Mesendoderm (in vitro differentiated cells): ENCODE measurements at regions not wholly inside any gene's neighbourhood (a gene's known extent, or its start where the extent isn't known, plus 50 kb on each side); places are given as distances from the start of the nearest gene placed in this dataset.
A peak's percentile ranks its signal among the peaks of the same experiment; 100 is the strongest.

Experiments used
- DNase-seq: peaks from one replicate; pipeline ENCODE4 v3.0.0; 2013
- H2AK5ac ChIP-seq: 2 replicates; pipeline ENCODE4 v1.6.1; 2013; ENCODE audit warnings: low read length, inconsistent platforms
- H2BK120ac ChIP-seq: 2 replicates; pipeline ENCODE4 v1.6.1; 2013; ENCODE audit warnings: low read depth, mild to moderate bottlenecking, low read length, moderate library complexity, mixed read lengths
- H2BK15ac ChIP-seq: replicated peaks from 2 replicates; pipeline ENCODE4 v1.6.1; 2013; ENCODE audit warnings: low read depth, mild to moderate bottlenecking, moderate library complexity
- H2BK5ac ChIP-seq: 2 replicates; pipeline ENCODE4 v1.6.1; 2013; ENCODE audit warnings: low read length, inconsistent platforms
- H3K18ac ChIP-seq: 2 replicates; pipeline ENCODE4 v1.6.1; 2013; ENCODE audit warnings: mild to moderate bottlenecking, low read length, mixed read lengths
- H3K23ac ChIP-seq: one replicate; pipeline ENCODE4 v1.6.1; 2013; ENCODE audit warnings: low read length
- H3K27ac ChIP-seq: 2 replicates; pipeline ENCODE4 v1.5.1; 2013; ENCODE audit warnings: low read depth, mild to moderate bottlenecking, inconsistent platforms, low read length, moderate library complexity
- H3K27me3 ChIP-seq: 2 replicates; pipeline ENCODE4 v1.6.1; 2013; ENCODE audit warnings: low read length, control low read depth, mild to moderate bottlenecking, inconsistent platforms; ENCODE audit not compliant: insufficient read depth, poor library complexity
- H3K36me3 ChIP-seq: 2 replicates; pipeline ENCODE4 v1.6.1; 2013; ENCODE audit warnings: low read length, inconsistent platforms; ENCODE audit not compliant: control insufficient read depth, insufficient read depth
- H3K4ac ChIP-seq: one replicate; pipeline ENCODE4 v1.6.1; 2013; ENCODE audit warnings: low read depth, mild to moderate bottlenecking, low read length, moderate library complexity
- H3K4me1 ChIP-seq: 2 replicates; pipeline ENCODE4 v1.6.1; 2013; ENCODE audit warnings: low read depth, low read length, inconsistent platforms; ENCODE audit not compliant: control insufficient read depth
- H3K4me2 ChIP-seq: 2 replicates; pipeline ENCODE4 v1.6.1; 2013; ENCODE audit warnings: low read length
- H3K4me3 ChIP-seq: 2 replicates; pipeline ENCODE4 v1.5.1; 2013; ENCODE audit warnings: mild to moderate bottlenecking, low read length
- H3K56ac ChIP-seq: one replicate; pipeline ENCODE4 v1.6.1; 2013; ENCODE audit warnings: low read length
- H3K79me1 ChIP-seq: 2 replicates; pipeline ENCODE4 v1.6.1; 2013; ENCODE audit warnings: low read length, inconsistent platforms
- H3K79me2 ChIP-seq: 2 replicates; pipeline ENCODE4 v1.6.1; 2013; ENCODE audit warnings: mild to moderate bottlenecking, low read length; ENCODE audit not compliant: control insufficient read depth, insufficient read depth
- H3K9ac ChIP-seq: 2 replicates; pipeline ENCODE4 v1.6.1; 2013; ENCODE audit warnings: low read length, inconsistent platforms
- H4K5ac ChIP-seq: one replicate; pipeline ENCODE4 v1.6.1; 2013; ENCODE audit warnings: low read length
- H4K8ac ChIP-seq: one replicate; pipeline ENCODE4 v1.6.1; 2013; ENCODE audit warnings: low read depth, mild to moderate bottlenecking, control low read depth, low read length, moderate library complexity
- WGBS: extraction: QIAGEN DNeasy Blood & Tissue Kit; methylation state at CpG from one replicate; pipeline ENCODE4 v1.1.7; 2013; ENCODE audit warnings: low lambda C conversion rate, missing lambda C conversion rate; ENCODE audit not compliant: insufficient coverage; ENCODE audit errors: extremely low coverage; 5-methylcytosine and 5-hydroxymethylcytosine counted together

DNA sequence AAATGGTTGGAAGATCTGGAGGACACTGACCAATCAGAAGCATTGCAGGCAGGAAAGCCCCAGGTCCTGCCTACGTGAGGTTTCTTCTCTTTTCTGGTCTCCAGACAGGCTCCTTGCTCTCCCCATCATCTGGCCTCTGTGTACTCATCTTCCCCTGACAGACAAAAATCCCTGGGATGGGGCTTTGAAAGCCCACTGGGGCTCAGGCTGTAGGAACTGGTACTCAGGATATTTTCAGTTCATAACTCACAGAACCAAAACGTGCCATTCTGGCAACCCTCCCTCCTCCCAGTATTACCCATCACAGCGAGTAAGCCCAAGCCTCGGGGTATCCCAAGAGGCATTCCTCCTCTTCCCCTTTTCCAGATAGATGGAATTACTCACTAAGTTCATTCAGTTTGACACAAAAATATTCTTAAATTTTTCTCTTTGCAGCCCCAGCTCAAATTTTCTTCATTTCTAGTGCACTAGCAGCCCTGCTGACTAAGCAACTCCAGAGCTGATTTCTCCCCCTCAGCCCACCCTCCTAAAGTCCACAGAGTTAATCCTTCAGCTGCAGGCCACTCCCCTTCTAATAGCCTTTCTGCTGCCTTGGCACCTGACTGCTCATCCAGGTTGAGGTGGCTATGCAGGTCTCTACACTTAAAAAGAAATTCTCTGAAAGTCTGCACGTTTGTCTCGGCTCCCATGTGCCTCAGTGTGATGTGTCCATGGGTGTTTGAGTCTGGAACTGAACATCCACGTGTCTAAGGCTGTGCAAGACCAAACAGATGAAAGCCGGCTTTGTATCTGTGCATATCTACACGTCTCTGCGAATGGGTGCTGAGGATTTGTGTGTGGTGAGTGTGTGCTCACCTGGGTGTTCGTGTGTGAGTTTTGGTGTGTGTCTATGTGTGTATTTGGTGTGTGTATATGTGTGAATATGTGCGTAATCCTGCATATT lies 331.4 kb downstream of the CCSER2 start:
- H3K56ac ChIP-seq, result no peak overlapping the region
- no peak overlapping the region for H2BK5ac ChIP-seq
- no peak overlapping the region for H2AK5ac ChIP-seq
- no peak overlapping the region for H4K8ac ChIP-seq
- no peak overlapping the region for H3K18ac ChIP-seq
- no CpG with 5 or more reads among the region's 12 CpGs for WGBS
- no peak overlapping the region for H2BK15ac ChIP-seq
- no peak overlapping the region for H3K9ac ChIP-seq
- H3K23ac ChIP-seq, result no peak overlapping the region
- H3K27ac ChIP-seq, result no peak overlapping the region
- no peaks in the 10 kb centered on the region for H3K4me1 ChIP-seq
- H3K36me3 ChIP-seq, result no peaks in the 10 kb centered on the region
- no peak overlapping the region for H3K4me2 ChIP-seq
- H3K27me3 ChIP-seq, result no peaks in the 10 kb centered on the region
- no peaks in the 10 kb centered on the region for H3K79me1 ChIP-seq
- no peak overlapping the region for H4K5ac ChIP-seq
- H3K4me3 ChIP-seq, result no peak overlapping the region
- no peak overlapping the region for H2BK120ac ChIP-seq
- H3K4ac ChIP-seq, result no peak overlapping the region
- DNase-seq, result no peak
- no peaks in the 10 kb centered on the region for H3K79me2 ChIP-seq

DNA sequence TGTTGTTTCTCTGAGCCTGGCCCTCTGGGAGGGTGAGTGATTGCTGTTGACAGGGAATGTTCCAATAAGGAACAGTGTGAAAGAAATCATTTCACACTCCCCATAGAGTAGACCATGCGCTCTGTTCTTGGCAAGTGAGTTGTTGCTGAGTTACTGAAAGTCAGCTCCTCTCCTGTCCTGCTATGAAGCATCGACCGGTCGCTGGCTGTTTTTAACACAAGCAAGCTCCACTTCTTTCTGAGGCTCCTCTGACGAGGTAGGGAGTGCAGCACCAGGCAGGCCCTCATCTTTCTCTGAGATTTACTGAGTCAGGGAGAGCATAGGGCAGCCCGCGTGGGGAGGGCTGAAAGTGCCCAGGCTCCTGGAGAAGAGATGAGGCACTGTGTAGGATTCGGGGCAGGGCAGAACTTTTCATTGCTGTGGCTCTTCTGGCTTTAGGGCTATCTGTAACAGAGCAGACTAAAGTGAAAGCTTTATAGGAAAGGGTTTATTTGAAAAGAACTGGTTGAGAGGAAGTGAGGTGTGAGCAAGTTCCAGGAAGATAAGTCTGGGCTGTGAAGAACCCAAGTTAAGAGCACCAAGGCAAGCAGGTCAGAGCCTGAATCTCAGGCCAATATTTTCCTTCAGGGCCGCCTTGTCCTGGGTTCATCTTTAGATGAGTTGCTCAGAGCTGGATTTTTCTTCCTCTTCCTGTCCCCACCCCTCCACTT lies 332.2 kb downstream of the CCSER2 start:
- H3K4me1 ChIP-seq, result peaks cover 2% of the 10 kb centered on the region
- no peak for DNase-seq
- no CpG with 5 or more reads among the region's 9 CpGs for WGBS
- H4K8ac ChIP-seq, result no peak overlapping the region
- H3K27me3 ChIP-seq, result no peaks in the 10 kb centered on the region
- no peak overlapping the region for H2BK15ac ChIP-seq
- no peak overlapping the region for H2BK120ac ChIP-seq
- no peak overlapping the region for H3K9ac ChIP-seq
- no peak overlapping the region for H3K27ac ChIP-seq
- no peak overlapping the region for H3K56ac ChIP-seq
- H2AK5ac ChIP-seq, result no peak overlapping the region
- no peaks in the 10 kb centered on the region for H3K79me1 ChIP-seq
- no peak overlapping the region for H3K4me3 ChIP-seq
- H3K36me3 ChIP-seq, result no peaks in the 10 kb centered on the region
- H3K4ac ChIP-seq, result no peak overlapping the region
- H3K79me2 ChIP-seq, result no peaks in the 10 kb centered on the region
- no peak overlapping the region for H4K5ac ChIP-seq
- H3K4me2 ChIP-seq, result no peak overlapping the region
- H3K18ac ChIP-seq, result no peak overlapping the region
- no peak overlapping the region for H2BK5ac ChIP-seq
- H3K23ac ChIP-seq, result no peak overlapping the region

DNA sequence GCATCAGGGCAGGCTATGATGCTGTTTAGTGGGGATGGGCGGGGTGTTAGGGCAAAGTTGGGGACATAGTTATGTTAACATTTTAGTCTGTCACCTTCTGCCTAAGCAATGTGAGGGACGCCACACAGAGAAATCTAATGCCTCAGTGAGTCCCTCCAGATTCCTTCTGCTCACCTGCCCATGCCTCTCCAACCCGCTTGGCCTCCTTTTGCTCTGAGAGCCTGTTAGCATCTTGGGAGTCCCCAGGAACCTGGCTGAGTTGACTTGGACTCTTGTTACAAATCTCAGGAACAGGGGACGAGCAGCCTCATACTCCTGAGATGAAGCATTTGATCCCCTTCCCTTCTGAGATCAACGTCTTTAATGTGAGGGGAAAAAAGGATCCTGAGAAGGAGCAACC lies 336.8 kb downstream of the CCSER2 start:
- no peak for DNase-seq
- Histone ChIP-seq H3K27me3 (no peaks in the 10 kb centered on the region), H3K4me2 (no peak overlapping the region), H3K4ac (no peak overlapping the region), H3K56ac (no peak overlapping the region), H3K18ac (no peak overlapping the region), H4K8ac (no peak overlapping the region), H3K23ac (no peak overlapping the region), H3K4me3 (no peak overlapping the region), H3K9ac (no peak overlapping the region), H3K79me2 (no peaks in the 10 kb centered on the region), H3K36me3 (no peaks in the 10 kb centered on the region), H3K27ac (no peak overlapping the region), H2AK5ac (no peak overlapping the region), H2BK15ac (no peak overlapping the region), H2BK5ac (no peak overlapping the region), H3K79me1 (no peaks in the 10 kb centered on the region), H3K4me1 (peaks cover 2% of the 10 kb centered on the region), H2BK120ac (no peak overlapping the region), H4K5ac (no peak overlapping the region)
- no CpG with 5 or more reads among the region's 5 CpGs for WGBS

DNA sequence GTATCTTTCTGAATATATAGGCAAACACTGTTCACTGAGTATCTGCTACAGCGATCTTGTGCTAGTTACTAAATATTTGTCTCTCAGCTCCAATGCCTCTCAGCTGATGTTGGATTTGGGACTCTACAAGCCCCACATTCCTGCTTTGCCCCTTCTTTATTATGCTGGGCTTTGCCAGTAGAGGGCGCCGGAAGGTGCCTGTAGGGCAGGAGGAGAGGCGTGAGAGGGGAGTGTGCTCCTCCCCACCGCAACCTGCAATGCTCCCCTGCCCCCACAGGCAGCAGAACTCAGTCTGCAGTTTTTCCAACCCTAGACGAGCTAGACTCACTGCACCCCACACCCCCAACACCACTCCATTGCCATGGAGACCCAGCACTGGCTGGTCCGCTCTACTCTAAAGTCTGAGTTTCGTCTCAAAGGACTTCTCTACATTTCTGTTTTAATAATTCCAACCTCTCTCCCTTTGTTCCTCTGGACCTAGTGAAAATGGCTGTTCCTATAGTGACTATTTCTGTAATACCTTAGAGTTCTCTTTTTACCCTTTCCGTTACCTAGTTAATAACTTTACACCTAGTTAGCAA lies 337.6 kb downstream of the CCSER2 start:
- DNase-seq, result peak; percentile 87
- no peaks in the 10 kb centered on the region for H3K79me2 ChIP-seq
- no peak overlapping the region for H2BK15ac ChIP-seq
- no peaks in the 10 kb centered on the region for H3K27me3 ChIP-seq
- no peaks in the 10 kb centered on the region for H3K36me3 ChIP-seq
- H3K27ac ChIP-seq, result no peak overlapping the region
- no peak overlapping the region for H2BK120ac ChIP-seq
- no CpG with 5 or more reads among the region's 9 CpGs for WGBS
- no peaks in the 10 kb centered on the region for H3K79me1 ChIP-seq
- H3K4ac ChIP-seq, result no peak overlapping the region
- peaks cover 2% of the 10 kb centered on the region for H3K4me1 ChIP-seq
- H4K5ac ChIP-seq, result no peak overlapping the region
- no peak overlapping the region for H3K9ac ChIP-seq
- H2BK5ac ChIP-seq, result no peak overlapping the region
- H3K23ac ChIP-seq, result no peak overlapping the region
- H3K18ac ChIP-seq, result no peak overlapping the region
- H2AK5ac ChIP-seq, result no peak overlapping the region
- no peak overlapping the region for H3K56ac ChIP-seq
- no peak overlapping the region for H3K4me3 ChIP-seq
- no peak overlapping the region for H3K4me2 ChIP-seq
- no peak overlapping the region for H4K8ac ChIP-seq

DNA sequence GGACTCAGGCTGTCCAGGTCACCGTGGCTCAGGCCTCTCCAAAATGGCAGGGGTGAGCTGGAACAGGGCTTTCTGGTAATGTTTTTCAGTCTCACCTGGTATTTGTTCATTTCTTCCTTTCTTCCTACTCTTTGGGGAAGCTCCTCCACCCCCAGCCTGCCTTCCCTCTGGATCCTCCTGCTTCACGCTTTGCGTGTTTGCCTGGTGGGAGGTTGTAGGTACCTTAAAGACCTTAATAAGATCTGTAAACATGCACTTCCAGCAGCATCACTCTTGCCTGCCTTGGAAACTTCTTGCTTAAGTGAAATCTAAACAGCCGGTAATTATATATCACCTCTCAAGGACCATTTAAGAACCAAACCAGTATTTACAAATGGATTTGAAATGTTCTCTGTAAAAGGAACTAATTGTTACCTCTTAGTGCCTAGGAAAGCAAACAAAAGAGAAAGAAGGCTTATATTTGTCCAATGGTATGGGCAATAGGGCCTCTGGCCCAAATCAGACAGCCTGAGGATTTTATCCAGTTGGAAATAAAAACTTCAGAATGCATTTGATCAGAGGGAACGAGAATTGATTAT lies 339.9 kb downstream of the CCSER2 start:
- Histone ChIP-seq H3K79me2 (no peaks in the 10 kb centered on the region), H3K27ac (no peak overlapping the region), H3K4me1 (peaks cover 2% of the 10 kb centered on the region), H3K36me3 (no peaks in the 10 kb centered on the region), H3K18ac (no peak overlapping the region), H2BK5ac (no peak overlapping the region), H3K4me2 (no peak overlapping the region), H3K23ac (no peak overlapping the region), H3K9ac (no peak overlapping the region), H3K56ac (no peak overlapping the region), H3K27me3 (no peaks in the 10 kb centered on the region), H3K4me3 (no peak overlapping the region), H3K4ac (no peak overlapping the region), H2BK15ac (no peak overlapping the region), H2AK5ac (no peak overlapping the region), H3K79me1 (no peaks in the 10 kb centered on the region), H4K8ac (no peak overlapping the region), H2BK120ac (no peak overlapping the region), H4K5ac (no peak overlapping the region)
- DNase-seq, result no peak
- no CpG with 5 or more reads among the region's 5 CpGs for WGBS
